HG03442 (cell line): ENCODE measurements at regions not wholly inside any gene's neighbourhood (a gene's known extent, or its start where the extent isn't known, plus 50 kb on each side); places are given as distances from the start of the nearest gene placed in this dataset.
"Not testable (repeated sequence)": the region's sequence is repeated elsewhere in the genome, so short reads cannot be mapped to it uniquely, and the experiment has no call there.

Experiments
- ATAC-seq: cut with Tn5 transposase; IDR thresholded peaks from one replicate; pipeline ENCODE4 v1.9.1; 2021; ENCODE audit warnings: mild to moderate bottlenecking, moderate library complexity; ENCODE audit not compliant: unreplicated experiment

DNA sequence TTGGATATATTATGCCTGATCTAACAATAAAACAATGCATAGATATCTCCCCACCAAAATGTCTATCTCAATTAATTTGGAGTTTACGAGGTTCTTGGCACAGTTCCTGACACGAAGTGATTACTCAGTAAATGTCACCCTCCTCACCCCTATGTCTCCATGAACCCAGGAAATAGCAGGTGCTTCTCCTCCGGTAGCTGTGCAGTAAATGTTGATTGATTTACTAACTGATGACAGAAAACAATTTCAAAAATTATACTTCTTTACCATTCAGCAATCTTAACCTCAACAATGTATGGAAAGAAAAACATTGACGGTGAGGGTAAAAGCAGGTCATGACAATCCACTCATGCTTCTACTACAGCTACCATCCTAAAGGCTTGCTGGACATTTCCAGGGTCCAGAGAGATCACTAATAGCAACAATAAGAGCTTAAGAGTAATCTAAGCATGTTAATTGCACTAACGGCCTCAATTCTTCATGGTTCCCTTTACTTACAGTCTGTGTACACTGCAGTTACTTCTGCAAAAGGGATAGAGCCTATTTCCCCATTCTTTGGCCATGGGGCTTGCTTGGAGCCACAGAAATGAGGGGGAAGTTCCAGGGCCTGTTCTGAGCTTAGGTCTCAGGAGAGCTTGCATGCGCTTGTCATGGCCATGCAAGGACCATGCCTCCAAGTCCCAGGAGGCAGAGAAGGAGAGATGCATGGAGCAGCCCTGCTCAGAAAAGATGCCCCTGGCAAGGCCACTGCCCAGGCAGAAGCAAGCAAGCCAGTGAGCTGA, 222.6 kb downstream of the ATP6V0E2 start:
- not testable (repeated sequence) for ATAC-seq

DNA sequence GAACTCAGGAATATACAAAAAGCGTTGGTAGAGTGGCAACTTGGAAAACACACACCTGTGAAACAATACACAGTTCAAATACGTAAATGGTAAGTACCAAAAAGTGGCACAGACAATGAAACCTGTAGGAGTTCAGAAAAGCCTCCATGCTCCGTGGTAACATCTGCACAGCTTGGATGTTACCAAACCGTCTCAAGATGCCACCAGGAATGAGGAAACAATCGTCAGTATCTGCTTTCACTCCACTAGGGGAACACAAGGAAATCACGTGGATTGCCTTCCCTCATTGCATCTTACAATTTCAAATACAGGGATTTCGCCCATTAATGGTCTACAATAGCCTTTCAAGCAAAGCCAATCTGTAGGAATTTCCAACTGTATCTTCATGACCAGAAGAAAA, 224.6 kb upstream of the LRRC61 start:
- ATAC-seq, result not testable (repeated sequence)

DNA sequence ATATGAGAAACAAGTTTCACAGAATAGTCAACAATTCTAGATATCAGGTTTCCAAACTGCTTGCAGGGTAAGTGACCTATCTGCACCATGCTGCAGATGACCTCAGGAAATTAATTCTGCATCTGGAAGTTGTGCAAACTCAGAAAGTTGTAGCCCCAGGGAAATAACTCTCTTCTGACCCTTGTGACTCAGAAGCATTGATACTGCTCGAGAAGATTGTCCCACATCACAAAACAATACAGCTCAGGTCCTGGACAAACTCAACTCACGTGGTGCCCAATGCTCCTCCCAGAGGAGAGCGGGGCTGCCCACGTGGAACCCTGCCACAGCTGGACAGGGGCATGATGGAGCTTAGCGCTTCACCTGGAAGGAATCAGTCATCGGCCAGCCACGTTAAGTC, 221.9 kb upstream of the LRRC61 start:
- ATAC-seq, result not testable (repeated sequence)

DNA sequence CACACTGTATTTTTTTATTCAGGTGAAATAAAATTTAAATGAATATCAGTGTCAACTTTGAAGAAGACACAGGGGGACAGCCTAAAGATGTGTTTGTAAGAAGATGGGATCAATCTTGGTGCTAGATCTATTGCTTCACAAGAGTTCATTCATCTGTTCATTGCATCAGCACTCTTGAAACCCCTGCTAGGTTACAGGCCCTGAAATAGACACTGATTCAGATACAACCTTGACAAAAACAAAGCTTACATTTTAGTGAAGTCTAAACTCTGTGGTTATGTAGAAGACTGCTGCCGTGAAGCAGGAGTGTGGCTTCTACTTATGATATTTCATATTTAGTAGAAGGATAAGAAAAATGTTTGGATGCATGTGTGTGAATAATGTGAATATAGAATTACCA, 215.9 kb upstream of the LRRC61 start:
- not testable (repeated sequence) for ATAC-seq

DNA sequence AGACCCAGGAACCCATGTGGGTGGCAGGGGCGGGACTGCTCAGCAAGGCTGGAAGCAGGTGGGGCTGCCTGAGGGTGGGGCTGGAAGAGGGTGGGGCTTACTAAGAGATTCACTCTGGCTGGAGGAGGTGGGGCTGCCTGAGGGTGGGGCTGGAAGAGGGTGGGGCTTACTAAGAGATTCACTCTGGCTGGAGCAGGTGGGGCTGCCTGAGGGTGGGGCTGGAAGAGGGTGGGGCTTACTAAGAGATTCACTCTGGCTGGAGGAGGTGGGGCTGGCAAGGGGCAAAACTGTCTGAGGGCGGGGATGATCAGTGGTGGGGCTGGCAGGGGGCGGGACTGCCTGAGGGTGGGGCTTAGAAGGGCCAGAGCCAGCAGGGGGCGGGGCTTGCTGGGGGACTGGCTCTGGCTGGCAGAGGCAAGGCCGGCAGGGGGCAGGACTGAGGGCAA, 212.8 kb upstream of the LRRC61 start:
- not testable (repeated sequence) for ATAC-seq

DNA sequence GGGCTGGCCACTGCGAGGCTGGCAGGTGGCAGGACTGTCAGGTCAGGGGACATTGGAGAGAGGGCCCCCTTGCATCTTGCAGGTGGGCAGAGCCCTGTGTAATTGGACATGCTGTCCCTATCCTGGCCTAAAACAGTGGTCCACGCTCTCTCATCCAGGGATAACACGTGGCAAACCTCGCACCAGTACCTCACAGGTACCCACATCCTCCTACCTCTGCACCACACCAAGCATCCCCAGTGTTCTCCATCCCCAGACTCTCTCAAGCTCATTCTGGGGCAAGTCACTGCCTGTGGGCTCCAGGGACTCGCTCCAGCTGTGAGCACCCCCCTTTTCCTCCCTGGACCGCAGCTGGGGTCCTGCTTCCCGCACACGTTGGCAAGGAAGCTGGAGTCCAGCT, 212.3 kb upstream of the LRRC61 start:
- ATAC-seq, result not testable (repeated sequence)

DNA sequence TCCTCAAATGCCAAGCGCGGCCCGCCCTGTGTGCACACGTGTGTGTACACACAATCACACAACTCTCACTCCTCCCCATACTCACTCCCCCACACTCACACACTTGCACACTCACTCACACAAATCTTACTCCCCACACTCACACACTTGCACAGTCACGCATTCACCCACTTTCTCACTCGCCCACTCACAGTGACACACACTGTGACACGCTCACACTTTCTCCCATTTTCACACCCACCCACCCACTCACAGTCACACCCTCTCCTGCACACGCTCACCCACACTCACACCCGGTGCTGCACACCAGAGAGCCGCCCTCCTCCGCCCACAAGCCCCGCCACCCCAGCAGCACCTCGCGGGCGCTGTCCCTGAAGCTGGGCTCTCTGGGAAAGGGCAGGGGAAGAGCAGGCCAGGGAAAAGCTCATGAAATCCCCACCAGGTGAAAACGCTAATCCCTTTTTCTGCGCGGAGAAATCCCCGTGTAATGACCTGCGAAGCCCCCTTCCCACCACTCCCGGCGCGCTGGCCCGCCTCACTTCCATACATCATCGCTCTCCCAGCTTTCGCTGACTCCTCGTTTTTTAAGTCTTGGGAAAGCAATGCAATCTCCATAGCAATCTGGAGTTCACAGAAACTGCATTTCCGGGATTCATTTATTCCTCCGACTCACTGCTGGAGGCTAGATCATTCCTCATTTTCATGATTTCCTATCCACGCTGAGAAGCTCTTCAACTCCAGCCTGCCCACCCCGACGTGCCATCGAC, 211.6 kb upstream of the LRRC61 start:
- ATAC-seq, result not testable (repeated sequence)

DNA sequence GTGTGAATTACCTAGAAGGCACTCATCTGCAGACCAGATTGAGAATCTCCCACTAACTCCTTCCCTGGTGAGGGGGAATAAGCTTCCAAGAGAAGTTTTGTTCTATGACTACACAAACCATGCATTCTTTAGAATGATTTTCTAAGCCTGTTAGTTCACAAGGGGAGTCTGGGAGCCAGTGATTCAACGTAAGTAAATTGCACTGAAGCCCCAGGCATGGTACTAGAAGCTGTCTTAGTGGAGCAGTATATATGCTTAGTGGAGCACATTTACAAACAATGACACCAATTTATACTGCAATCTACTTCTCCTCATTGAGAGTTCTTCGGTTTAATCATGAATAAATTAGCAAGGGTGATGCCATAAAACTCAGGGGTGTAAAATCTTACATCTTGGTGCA, 209.9 kb upstream of the LRRC61 start:
- not testable (repeated sequence) for ATAC-seq

DNA sequence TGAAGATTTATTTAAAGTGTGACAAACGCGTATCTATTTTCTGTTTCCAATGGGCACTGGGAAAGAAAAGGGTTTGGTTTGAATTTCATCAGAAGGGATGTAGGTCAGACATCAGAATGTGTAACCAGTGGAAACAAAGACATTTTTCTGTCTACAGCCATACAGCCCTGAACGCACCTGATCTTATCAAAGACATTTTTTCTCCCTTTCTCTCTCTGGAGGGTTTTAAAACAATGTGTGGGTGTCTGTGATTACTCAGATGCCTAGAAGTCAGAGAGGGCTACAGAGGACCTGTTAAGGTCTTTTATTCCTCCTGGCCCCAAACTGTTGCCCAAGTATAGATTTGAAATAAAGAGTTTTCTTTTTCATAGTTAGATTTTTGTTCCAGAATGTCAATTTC, 208.6 kb upstream of the LRRC61 start:
- ATAC-seq, result not testable (repeated sequence)

DNA sequence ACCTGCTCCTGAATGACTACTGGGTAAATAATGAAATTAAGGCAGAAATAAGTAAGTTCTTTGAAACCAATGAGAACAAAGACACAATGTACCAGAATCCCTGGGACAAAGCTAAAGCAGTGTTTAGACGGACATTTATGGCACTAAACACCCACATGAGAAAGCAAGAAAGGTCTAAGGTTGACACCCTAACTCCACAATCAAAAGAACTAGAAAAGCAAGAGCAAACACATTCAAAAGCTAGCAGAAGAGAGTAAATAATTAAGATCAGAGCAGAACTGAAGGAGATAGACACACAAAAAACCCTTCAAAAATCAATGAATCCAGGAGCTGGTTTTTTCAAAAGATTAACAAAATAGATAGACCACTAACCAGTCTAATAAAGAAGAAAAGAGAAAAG, 203.2 kb upstream of the LRRC61 start:
- ATAC-seq, result not testable (repeated sequence)

DNA sequence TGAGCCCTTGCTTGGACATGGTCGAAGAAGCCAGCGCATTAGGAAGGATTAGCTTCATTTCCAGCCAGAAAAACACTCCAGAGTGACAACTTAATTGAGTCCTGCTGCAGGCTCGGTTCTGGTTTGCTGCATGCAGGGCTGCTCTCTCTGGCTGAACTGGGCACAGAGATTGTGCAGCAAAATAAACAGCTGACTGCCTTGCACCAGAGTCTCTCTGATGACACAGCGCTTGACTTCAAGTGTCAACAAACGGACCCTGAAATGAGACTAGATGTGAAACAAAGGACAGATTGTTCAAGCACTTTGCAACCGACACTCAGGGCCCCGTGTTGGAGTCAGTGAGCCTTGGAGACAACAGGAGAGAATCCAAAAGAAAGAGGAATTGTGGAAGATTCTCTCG, 197.3 kb upstream of the LRRC61 start:
- not testable (repeated sequence) for ATAC-seq

DNA sequence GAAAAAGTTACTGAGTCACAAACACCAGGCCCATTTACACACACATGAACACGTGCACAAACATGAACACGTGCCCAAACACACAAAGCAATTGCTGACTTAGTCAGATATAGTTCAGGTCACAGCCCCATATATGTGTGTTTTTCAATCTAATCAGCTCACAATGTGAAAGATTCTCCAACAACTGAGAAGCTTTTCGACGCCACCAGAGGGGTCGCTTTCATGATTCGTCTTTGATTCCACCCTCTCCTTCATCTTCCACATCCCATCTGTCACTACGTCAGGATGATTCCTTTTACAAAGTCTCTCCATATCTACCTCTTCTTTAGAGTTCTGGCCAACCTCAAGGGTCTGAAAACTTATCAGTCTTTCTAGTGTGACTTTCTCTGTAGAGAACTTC, 188.7 kb upstream of the LRRC61 start:
- not testable (repeated sequence) for ATAC-seq

DNA sequence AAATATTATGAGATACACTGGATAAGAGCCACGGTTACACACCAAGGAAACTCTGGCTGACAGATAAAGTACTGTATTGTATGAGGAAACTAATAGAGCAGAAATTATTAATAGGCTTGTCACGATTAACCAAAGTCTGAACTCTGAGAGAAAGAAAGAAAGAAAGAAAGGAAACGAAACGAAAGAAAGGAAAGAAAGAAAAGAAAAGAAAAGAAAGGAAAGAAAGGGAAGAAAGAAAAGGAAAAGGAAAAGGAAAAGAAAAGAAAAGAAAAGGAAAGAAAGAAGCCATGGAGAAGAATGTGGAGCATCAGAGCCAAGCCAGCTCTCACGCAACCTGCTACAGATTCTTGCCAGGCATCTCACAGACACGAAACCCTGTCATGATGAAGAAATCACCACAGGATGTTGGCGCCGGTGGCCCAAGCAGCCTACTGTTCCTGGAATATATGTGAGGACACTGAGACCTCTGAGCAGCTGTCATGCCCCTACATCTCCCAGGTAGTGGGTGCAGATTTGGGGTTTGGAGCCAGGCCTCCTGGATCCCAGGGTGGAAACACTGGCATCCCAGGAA, 187.4 kb upstream of the LRRC61 start:
- ATAC-seq, result not testable (repeated sequence)

DNA sequence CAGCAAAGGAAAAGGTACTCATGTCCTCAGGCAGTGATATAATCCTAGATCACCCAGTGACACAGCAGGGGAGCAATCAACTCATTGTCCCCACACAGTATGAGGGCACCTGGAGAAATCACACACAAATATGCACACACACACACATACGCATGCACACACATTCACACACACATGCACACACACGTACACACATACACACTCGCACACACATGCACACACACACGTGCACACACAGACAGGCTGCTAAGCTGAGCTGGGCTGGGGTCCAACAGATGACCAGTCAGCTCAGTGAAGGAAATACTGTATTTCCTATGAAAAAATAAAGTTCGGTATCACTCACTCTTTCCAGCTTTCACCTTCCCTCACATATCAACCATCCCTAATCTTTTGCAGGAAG, 183.3 kb upstream of the LRRC61 start:
- not testable (repeated sequence) for ATAC-seq

DNA sequence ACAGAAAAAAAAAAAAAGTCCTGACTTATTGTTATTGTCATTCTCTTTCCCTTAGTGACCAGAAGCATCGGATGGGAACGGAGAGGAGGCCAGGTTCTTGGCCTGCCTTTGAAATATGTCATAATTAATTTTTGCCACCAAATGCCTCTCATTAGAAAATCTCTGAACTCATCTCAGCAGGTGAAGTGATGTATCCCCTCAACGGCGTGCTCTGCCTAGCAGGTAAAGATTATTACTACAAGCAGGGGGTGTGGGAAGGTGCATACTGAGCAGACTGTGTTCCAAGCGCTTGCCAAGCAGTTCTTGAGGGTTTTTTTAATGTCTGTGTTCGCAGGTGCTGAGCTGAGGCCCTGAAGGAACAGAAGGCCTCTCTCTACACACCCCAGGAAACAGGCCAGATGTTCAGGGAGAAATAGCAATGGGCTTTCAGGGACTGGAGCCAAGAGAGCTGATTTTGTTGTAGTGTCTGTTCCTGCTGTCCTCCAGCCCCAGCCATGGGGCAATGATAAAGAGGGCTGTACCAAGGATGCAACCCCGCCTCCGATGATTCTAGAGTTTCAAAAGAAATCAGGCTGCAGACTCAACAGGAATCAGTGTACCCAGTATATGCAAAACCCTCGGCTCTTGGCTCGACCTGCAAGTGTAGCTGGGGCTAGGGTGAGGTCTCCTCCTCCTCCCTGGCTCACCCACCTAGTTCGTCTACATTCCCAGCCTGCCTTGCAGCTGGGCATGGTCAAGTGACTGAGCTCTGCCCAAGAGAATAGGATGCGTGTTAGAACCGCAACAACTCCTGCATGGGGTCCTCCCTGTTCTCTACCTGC, 181.4 kb upstream of the LRRC61 start:
- not testable (repeated sequence) for ATAC-seq

DNA sequence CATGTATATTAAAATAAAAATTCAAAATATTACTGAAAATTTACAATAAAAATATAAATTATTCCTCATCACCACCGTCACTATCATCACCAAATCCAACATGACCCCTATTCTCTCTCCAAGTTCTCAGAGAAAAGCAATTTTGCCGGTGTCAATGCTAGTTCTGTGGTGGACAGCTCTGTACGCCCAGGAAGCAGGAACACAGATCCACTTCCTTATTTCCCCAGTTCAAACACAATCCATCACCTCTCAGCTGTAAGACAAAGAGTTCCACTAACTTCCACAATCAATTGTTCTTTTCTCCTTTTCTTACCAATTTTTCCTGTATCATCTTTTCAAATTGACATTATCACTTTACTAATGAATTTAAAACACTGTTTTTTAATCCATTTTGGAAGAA, 177.0 kb upstream of the LRRC61 start:
- not testable (repeated sequence) for ATAC-seq

DNA sequence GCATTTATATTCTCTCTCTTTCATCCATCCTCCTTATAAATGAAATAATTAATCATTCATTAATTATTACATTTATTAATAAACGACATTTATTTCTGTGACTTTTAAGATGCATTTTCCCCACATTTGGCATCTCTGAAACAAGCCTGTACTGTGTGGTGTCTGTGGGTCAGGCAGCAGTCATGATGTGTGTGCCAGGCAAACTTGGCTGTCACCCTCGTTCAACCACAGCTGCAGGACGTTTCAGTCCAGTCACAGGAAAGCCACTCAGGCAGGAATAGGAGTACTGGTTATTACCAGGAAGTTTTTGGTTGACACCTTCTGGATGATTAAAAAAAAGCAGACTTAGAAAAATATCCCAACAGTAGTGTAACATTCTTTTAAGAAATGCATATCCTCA, 175.6 kb upstream of the LRRC61 start:
- not testable (repeated sequence) for ATAC-seq

DNA sequence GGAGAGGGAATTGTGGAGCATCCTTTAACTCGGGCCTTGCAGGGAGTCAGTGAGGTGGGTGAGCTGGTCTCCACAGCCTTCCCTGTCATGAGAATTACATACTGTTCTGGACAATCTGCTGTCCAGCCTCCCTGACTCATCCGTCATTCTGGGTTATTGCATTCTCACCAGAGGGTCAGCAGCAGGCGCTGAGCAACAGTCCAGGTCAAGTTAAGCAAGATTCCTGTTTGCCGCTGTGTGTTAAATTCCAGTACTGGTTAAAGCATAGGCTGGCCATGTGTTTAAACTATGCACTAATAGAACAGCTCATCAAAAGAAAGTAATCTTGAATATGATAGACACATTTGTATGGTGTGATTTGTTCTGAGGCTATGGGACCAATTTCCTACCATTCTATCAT, 167.1 kb upstream of the LRRC61 start:
- ATAC-seq, result not testable (repeated sequence)

DNA sequence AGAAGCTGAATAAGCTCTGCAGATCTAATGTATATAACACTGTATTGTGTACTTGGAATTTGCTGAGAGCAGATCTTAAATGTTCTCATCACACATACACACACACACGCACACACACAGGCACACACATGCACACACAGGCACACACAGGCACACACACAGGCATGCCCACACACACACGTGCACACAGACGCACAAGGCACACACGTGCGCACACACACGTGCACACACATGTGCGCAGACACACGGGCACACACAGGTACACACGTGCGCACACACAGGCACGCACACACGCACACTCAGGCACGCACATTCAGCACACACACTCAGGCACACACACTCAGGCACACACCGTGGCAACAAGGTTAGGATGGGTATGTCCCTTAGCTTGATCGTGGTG, 164.5 kb upstream of the LRRC61 start:
- not testable (repeated sequence) for ATAC-seq

DNA sequence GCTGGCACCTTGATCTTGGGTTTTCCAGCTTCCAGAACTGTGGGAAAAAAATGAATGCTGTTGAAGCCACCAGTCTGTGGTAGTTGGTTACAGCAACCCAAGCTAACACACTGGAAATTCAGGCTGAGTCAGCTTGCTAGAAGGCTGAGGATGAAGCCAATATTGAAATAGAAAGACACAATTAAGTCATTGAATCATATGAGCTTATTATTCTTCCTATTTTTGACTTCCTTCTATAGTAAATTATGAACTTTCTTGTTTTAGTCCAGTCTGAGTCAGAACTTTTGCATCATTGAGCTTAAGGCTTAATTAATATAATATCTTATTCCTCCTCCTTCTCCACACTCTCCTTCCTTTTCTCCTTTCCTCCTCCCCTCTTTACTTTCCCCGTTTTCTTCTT, 153.6 kb upstream of the LRRC61 start:
- ATAC-seq, result not testable (repeated sequence)
